ENCODE measurements at regions not wholly inside any gene's neighbourhood (a gene's known extent, or its start where the extent isn't known, plus 50 kb on each side); places are given as distances from the start of the nearest gene placed in this dataset.
"Not testable (repeated sequence)": the region's sequence is repeated elsewhere in the genome, so short reads cannot be mapped to it uniquely, and the experiment has no call there.

- TF ChIP-seq, protein P1, sequence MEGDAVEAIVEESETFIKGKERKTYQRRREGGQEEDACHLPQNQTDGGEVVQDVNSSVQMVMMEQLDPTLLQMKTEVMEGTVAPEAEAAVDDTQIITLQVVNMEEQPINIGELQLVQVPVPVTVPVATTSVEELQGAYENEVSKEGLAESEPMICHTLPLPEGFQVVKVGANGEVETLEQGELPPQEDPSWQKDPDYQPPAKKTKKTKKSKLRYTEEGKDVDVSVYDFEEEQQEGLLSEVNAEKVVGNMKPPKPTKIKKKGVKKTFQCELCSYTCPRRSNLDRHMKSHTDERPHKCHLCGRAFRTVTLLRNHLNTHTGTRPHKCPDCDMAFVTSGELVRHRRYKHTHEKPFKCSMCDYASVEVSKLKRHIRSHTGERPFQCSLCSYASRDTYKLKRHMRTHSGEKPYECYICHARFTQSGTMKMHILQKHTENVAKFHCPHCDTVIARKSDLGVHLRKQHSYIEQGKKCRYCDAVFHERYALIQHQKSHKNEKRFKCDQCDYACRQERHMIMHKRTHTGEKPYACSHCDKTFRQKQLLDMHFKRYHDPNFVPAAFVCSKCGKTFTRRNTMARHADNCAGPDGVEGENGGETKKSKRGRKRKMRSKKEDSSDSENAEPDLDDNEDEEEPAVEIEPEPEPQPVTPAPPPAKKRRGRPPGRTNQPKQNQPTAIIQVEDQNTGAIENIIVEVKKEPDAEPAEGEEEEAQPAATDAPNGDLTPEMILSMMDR (conservative IDR thresholded peaks at IDR 0.05; ENCODE audit: low read depth, low read length) = not testable (repeated sequence)
- not testable (repeated sequence) for TF ChIP-seq EZH2 (IDR thresholded peaks at IDR 0.05; ENCODE audit: low read length, unreplicated experiment)
These were observed 245.5 kb upstream of the ZNF722 start for GRCh38 chr7:63753160-63753559.
